CD1c-positive myeloid dendritic cell (primary cell): ENCODE measurements at regions not wholly inside any gene's neighbourhood (a gene's known extent, or its start where the extent isn't known, plus 50 kb on each side); places are given as distances from the start of the nearest gene placed in this dataset.

Source experiments
- DNase-seq: peaks from one replicate; pipeline ENCODE4 v3.0.0-alpha.2; 2016; ENCODE audit errors: extremely low spot score

DNA sequence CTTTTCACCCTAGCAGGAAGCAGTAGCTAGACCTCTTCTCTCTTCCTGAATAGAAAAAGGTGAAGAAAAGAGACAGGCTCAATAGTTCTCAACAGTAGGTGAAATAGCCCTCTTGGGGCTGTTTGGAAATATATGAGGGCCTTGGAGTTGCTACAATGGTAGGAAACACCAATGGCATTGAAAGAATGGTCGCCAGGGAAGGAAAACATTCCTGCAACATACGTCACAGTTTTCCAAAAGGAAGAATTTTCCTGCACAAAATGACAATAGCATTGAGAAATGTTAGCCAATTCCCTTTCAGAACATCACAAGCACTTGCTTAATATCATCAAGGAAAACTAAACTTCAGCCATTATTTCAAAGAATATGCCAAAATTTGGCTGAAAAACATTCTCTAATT lies 484.5 kb downstream of the IGSF11 start:
- no peak for DNase-seq

DNA sequence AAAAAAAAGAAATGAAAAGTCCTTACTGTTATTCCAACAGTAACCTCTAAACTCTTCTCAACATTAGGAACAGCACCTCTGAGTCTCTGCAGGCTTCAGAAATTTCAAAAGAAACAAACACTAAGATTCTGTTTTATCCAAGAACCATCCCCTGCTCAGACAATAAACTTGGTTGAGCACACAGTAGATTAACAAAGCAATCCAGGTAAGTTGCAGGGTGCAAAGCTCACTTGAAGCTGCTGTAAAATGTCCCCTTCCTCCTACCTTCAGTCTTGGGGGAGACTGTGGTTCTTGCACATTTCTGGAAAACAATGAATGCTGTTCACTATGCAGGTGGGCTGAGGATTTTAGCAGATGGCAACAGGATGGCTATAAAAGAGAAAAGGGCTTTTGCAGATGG lies 484.1 kb downstream of the IGSF11 start:
- DNase-seq: no peak

DNA sequence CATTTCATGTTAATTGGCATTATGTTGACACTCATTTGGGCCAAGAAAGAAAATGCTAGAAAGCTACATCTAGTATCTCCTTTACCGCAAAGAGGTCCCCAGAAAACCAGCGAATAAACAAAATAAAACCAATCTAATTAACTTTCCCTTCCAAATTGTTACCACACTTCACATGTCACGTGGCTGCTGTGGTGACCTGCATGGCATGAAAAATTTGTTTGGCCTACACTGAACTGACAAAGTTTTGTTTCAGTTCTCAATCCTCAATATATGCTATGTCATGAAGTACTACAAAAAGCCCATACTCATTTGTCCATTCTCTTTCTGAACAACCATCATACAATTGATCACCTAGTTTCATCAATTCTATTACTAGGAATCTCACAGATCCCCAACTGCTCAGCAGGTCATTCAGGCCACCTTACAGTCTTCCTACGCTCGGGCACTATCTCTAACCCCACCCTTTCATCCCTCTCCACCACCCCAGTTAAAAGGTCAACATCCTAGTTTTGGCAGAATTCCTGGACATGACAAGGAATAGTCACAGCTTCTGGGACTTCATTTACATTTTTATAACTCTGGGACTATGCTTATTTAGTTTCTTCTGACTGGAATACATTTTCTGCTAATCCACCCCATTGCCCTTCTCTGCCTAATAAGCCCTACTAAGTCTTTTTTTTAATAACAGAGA lies 480.4 kb downstream of the IGSF11 start:
- DNase-seq: no peak

DNA sequence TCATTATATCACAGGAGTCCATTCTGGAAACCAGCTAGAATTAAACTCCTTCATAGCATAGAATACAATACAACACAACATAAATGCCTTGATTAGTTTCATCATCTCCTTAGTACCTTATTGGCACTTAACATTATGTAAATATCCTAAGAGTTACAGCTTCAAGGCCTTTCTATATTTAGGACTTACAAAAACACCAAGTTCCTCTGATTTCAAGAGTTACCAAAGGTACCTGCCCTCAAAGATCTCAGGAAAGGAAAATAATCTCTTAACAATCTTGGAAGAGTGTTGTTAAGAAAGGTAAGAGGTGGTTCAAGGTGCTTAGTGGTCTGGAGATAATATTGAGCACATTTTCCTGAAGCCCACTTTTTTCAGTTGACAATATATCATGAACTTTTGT lies 477.7 kb downstream of the IGSF11 start:
- no peak for DNase-seq

DNA sequence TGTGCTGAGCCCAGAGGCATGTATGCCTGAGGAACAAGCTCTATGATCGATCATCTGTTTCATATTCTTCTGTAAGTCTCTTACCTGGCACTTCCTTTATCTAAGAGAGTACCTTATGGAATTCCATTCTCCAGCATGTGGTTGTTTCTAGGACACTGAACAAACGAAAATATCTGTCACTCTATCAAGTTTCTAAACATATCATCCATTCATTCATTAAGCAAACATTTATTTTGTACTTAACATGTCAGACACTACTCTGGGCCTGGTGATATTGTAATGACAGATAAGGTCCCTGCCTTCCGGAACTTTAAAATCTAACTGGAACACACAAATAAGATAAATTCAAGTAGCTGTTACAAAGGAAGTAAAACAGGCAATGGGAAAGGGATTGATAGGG lies 477.1 kb downstream of the IGSF11 start:
- DNase-seq: no peak

DNA sequence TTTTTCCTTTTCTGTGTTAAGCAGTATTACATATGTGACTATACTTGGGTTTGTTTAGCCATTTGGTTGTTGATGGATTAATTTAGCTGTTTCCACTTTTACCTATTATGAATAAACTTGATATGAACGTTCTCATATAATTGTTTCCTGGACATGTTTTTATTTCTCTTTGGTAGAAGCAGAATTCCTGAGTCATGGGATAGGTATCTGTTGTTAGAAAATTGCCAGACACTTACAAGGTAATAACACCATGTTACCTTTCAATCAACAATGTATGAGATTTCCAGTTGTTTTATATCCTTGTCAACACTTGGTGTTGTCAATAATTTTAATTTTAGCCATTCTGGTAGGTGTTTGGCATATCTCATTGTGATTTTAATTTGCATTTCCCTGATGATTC lies 475.4 kb downstream of the IGSF11 start:
- DNase-seq: no peak

DNA sequence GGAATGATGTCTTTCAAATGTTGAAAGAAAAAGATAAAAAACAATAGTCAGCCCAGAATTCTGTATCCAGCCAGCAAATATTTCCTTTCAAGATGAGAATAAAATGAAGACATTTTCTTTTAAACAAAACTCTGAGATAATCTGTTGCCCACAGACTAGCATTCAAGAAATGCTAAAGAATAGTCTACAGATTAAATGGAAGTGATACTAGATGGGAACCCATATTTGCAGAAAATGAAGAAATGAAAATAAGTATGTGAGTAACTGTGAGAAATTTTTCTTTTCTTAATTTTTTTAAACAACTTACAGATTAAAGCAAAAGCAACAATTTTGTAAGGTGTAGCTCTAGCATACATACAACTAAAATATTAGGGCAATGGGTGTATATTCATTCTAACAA lies 469.8 kb downstream of the IGSF11 start:
- DNase-seq: no peak

DNA sequence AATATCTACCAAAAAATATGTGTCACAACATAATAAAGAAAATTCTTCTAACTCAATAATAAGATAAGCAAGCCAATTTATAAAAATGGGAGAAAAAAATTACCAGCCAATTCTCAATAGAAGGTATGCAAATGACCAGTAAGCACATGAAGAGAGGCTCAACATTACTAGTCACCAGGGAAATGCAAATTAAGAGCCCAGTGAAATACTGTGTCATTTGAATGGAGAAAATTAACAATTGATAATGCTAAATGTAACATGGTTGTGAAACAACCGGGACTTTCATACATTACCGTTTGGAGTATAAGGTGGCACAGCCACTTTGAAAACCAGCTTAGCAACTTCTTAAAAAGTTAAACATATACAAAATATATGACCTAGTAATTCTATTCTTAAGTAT lies 460.7 kb downstream of the IGSF11 start:
- no peak for DNase-seq

DNA sequence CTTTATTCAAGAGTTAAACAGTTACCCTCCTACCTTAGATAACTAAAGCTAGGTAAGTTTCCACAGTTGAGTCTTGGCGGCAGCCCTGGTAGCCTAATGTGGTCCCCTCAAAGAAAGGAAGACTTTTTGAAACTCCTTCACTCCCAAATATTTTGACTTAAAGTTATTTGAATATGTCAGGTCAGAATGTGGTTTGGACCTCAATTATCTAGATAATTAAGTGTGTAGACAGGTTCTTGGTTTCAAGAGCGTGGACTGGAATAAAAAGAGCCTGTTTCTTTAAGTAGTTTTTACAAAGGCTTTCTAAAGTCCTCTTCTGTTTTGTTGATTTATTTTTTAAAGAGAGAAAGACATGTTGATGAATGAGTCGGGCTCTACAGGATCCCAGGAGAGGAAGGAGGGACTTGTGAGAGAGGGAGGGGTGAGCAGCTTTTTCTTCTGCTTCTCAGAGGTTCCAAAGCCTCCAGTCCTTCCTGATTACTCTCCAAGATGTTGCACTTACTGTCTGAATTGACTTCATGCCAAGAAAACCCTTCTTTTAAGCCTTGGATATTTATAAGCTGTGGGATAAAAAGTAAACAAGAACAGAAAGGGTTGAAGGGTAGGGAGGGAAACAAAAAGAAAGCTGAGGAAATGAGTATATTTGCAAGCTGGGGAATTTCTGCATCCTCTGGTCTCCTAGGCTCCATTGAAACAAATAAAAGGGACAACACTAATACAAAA lies 457.4 kb downstream of the IGSF11 start:
- DNase-seq: no peak

DNA sequence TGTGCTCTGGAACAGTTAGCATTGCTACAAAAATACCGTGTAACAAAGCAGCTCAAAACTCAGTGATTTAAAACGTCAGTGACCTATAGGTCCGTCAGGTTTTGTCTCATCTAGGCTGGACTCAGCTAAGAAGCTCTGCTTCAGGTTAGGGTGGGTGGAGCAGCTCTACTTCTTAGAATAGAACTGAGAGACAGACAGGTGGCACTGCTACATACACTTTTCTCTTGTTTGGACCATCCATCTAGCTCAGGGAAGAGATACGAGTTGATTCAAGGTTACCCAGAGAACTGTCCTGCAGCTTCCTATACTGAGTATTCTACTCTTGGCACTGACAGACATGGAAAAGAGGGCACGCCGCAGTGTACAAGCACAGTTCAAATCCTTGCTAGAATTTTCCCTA lies 456.1 kb downstream of the IGSF11 start:
- no peak for DNase-seq

DNA sequence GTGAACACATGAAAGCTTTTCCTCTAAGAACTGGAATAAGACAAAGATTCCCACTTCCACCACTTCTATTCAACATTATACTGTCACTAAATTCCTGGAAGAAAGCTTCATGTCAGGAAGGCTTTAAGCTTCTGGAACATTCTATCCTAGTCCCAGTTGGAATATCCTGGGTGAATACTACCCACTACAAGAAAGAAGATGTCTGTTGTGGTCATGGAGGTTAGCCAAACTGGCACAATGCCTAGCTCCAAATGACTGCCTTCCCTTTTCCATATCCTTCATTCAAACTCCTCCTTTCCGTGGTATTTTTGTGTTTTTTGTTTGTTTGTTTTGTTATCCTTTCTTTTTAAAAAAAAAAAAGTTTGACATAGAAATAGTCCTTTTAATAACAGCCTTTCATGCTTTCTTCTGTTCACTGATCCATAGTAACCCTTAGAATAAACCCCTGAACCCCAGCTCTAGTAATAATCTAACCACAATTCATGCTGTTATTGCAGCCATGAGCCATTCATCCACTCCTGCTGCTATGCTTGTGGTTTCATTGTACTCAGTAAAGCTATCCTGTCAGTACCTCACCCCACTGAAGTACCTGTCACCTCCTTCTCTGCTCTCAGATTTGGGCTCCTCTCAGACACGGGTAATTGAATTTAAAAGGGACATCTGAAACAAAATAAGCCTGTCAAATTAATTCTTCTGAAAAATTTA lies 447.5 kb downstream of the IGSF11 start:
- no peak for DNase-seq

DNA sequence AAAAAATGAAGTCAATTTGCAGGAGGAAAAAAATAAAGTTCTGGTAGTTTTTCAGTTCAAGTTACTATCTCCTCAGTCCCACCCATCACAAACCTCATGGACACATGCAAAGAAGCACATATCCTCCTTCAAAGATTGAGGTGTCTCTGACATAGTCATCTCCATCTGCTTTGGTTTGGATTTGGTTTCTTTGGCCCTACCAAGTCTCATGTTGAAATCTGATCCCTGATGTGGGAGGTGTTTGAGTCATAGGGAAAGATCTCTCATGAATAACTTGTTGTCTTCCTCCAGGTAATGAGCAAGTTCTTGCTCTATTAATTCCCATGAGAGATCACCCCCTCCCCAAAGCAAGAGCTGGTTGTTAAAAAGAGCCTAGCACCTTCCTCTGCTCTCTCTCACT lies 446.8 kb downstream of the IGSF11 start:
- no peak for DNase-seq

DNA sequence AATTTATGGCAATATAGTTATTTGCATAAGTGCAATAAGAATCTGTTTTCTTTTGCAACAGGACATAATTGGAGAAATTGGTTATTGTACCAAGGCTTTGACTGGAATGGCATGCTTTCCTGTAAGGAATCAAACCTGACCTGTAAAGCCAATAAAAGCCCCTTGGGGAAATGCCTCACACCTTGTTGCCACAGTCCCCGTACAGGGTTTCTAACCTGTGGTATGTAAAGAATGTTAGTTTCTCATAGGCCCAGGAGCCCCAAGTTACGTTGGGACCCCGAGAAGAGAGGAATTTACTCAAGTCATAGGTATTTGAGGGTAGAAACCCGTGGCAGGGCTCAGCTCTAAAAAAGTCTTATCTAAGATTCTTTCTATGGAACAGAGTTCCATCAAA lies 441.4 kb downstream of the IGSF11 start:
- no peak for DNase-seq

DNA sequence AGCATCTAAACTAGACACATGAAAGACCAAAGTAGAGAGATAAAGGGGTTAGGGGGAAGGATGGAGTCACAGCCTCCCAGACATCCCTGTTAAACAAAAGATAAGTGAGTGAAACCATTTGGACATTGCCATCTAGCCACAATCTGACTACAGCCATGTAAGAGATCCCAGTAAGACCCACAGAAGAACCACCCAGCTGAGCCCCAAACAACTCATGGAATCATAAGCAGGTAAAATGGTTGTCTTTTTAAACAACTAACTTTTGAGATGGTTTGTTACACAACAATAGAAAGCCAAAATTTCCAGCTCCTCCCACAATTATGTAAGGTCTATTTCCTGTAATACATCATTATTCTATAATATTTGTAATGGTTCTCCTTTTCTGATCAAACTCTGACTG lies 437.5 kb downstream of the IGSF11 start:
- DNase-seq: no peak

DNA sequence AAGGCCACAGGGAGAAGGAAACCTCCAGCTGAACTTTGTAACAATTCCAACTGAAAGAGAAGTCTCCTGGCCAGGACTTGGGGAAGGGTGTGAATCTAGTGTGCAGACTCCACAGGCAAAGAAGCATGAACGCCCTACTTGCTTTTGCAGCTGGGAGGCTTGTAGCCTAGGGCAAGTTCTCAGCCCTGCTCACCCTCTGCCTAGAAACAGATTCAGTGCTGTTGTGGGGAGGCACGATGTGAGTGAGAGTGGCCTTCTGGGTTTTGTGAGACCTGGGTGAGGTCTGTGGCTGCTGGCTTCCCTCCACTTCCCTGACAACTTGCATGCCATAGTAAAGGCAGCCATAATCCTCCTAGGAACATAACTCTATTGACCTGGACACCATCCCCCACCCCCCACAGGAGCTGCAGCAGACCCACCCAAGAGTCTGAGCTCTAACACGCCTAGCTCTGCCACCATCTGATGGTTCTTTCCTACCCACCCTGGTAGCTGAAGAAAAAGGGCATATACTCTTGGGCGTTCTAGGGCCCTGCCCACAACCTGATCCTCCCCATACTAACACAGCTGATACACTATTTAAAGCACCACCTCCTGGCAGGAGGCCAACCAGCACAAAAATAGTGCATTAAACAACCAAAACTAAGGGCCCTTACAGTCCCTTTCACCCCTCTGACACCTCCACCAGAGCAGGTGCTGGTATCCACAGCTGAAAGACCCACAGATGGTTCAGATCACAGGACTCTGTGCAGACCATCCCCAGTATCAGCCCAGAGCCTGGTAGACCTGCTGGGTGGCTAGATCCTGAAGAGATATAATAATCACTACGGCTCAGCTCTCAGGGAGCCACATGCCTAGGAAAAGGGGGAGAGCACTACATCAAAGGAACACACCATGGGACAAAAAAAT lies 426.5 kb downstream of the IGSF11 start:
- no peak for DNase-seq

DNA sequence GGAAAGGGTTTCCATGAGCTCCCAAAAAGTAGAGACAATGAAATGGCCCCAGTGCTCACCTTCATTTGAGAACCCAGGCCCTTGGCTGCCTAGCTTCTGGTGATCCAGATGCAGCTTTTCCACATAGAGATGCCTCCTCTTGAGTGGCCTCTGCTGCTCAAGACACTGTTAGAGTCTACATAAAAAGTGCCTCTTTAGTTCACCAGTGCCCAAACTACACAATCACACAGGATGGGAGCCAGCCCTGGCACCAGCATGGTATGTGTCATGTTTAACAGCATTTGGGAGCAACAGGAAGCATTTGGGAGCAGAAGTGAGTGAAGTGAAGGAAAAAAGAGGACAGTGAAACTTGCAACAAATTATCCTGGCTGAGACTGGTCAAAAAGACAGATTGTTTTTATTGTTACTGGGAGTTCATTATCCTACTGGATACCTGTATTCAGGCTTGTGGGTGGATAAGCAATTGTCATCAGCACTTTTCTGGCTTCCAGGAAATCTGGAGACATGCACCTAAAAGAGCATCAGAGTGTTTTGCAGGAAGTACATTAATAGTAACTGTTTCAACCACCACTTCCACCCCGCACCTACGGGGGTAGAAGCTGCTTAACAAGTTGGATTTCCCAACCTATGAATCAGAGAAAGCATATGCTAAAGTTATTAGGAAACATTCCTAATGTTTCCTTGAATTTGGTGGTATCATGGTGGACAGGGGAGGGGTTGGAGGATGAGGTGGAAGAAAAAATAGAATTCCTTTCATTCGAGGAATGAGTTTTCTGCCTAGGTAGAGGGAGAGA lies 416.2 kb downstream of the IGSF11 start:
- no peak for DNase-seq

DNA sequence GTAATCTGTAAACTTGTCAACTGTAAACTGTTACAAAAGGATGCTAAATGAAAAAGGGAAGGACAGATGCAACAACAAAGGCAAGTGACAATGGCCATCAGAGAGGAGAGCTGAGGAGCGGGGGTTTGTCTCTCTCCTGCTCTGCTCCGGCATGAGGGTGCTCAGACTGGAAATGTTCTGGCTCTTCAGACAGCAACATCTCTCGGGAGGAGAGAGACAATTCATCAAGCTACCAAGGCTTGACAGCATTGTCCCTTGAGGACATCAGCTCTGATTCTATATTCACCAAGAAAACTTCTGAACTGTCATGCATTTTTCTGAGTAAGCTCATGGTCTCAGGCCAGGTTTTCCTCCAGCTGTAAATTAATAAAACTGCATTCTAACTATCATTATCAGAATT lies 408.2 kb downstream of the IGSF11 start:
- DNase-seq: no peak

DNA sequence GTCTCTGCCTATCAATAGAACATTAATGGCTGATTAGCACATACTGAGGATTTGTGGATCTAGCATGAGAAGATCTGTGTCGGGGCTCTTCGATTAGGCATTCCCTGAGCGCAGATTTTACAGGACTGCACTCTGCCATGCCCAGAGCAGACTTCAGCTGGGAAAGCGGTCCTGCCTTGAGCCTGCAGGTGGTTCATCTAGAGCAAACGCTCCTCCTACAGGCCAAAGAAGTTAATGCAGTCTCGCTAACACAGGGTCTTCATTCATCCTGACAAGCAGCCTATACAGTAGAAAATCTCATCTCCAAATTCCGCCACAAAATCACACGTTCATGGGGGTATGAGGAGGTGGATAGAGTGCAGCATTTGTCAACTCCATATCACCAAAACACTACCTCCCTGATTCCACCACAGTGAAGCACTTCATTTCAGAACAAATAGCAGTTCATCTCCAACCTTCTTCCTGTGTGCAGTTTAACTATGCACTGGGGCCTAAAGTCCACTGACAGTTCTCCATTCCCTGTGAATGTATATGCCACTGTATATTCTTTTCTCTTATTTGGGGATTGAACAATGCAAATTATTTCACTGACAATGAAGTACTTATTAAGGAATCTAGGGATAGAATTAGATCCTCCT lies 405.8 kb downstream of the IGSF11 start:
- DNase-seq: no peak

DNA sequence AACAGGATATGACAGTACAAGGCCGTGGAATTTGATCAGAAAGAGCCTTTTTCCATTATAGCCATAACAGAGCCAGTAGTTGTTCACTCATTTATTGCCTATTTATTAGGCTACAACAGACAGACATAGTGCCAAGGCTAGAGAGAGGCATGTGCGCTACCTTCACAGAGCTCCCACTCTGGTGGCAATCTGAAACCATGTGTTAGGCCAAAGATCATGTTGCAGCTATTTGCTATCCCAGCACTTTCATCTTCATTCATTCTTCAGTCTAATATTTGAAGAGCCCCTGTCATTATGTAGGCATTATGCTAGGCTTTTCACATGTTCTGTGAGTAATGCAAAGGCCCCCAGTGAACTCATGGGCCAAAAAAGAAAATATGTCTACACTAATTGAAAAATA lies 404.8 kb downstream of the IGSF11 start:
- no peak for DNase-seq

DNA sequence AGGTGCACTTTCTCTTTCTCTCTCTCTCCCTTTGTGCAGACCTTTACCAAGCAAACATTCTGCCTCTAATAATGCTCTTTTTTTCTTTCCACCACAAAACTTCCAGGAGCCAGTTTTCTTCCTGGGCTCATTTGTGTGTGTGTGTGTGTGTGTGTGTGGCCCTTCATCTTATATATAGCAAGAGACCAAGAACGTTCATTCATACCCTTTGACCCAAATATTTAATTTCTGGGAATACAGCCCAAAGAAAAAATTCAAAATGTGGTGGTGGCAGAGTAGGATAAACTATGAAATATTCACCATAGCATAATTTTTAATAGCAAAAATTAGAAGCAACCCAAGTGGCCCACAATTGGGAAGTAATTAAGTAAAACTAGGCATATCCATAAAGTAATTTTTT lies 398.9 kb downstream of the IGSF11 start:
- no peak for DNase-seq

DNA sequence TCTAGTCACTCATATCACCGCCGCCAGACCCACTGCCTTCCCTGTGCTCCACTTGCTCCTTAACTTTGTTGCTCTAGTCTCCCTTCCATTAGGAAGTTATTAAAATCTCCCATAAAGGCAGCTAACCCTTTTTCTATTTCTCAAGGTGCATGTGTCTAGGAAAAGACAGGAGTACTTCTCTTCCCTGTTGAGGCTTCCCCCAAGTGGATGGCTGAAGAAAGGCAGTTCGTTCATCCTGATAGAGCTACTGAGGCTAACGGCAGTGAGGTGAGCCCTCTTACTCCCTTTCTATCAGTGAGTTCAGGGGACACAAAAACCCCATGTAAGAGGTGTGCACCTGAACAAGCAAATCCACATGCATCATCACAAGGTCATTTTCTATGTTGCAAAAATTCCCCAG lies 397.8 kb downstream of the IGSF11 start:
- no peak for DNase-seq
